CD4-positive, alpha-beta T cell (primary cell): ENCODE measurements at regions not wholly inside any gene's neighbourhood (a gene's known extent, or its start where the extent isn't known, plus 50 kb on each side); places are given as distances from the start of the nearest gene placed in this dataset.

Experiments used
- ATAC-seq: fragments of 200-7000 bp; cut with Tn5 transposase; one replicate; pipeline ENCODE4 v1.10.0; 2022; ENCODE audit warnings: mild to moderate bottlenecking; ENCODE audit not compliant: poor library complexity
- CTCF ChIA-PET: fragments of 350-600 bp; sonication (Branson Sonifier 250); formaldehyde crosslinking; loops from one replicate; lab custom pipeline; 2021; ENCODE audit warnings: antibody characterized with exemption, inconsistent platforms; lab: Charles Lee
- POLR2A ChIA-PET: fragments of 350-600 bp; sonication (Branson Sonifier 250); formaldehyde crosslinking; loops from one replicate; lab custom pipeline; 2021; ENCODE audit warnings: antibody characterized with exemption, inconsistent platforms; lab: Charles Lee
- DNase-seq, 14 experiments: peaks; one replicate each; pipeline ENCODE4 v3.0.0-alpha.2; 2013 to 2020; ENCODE audit warnings: mixed read lengths in 2 of 14
- H3K27ac ChIP-seq, 2 donors: one replicate each; pipeline versions ENCODE4 v1.5.1 to v1.7.0; 2013; ENCODE audit warnings: low read length in 2 of 2, low read depth in 1 of 2, mild to moderate bottlenecking in 1 of 2
- H3K27me3 ChIP-seq, 2 experiments: 1 replicate in 1 of 2; 2 replicates in 1 of 2; pipeline versions ENCODE4 v1.6.1 to v1.7.0; 2013; ENCODE audit warnings: low read length in 2 of 2, control low read depth in 1 of 2, mild to moderate bottlenecking in 1 of 2, moderate library complexity in 1 of 2; ENCODE audit not compliant: insufficient read depth in 2 of 2, control insufficient read depth in 1 of 2
- H3K36me3 ChIP-seq: one replicate; pipeline ENCODE4 v1.6.1; 2013; ENCODE audit warnings: low read length, control low read depth; ENCODE audit not compliant: insufficient read depth
- H3K4me1 ChIP-seq: one replicate; pipeline ENCODE4 v1.6.1; 2013; ENCODE audit warnings: low read length, control low read depth; ENCODE audit not compliant: insufficient read depth
- H3K4me3 ChIP-seq: one replicate; pipeline ENCODE4 v1.5.1; 2013; ENCODE audit warnings: mild to moderate bottlenecking, low read length, moderate library complexity
- H3K9me3 ChIP-seq, 2 experiments: 1 replicate in 1 of 2; 2 replicates in 1 of 2; pipeline versions ENCODE4 v1.6.1 to v1.7.0; 2013; ENCODE audit warnings: low read length in 2 of 2, mild to moderate bottlenecking in 2 of 2, control low read depth in 1 of 2, moderate library complexity in 1 of 2; ENCODE audit not compliant: control insufficient read depth in 1 of 2, insufficient read depth in 1 of 2
- H3K27ac Mint-ChIP-seq: one replicate; pipeline ENCODE4 v1.8.0; 2020; ENCODE audit warnings: mixed read lengths
- H3K27me3 Mint-ChIP-seq: one replicate; pipeline ENCODE4 v1.8.0; 2021; ENCODE audit warnings: mixed read lengths
- H3K36me3 Mint-ChIP-seq: one replicate; pipeline ENCODE4 v1.8.0; 2021; ENCODE audit warnings: low read depth, mixed read lengths
- H3K4me1 Mint-ChIP-seq: one replicate; pipeline ENCODE4 v1.8.0; 2021; ENCODE audit warnings: low read depth, mixed read lengths
- H3K4me3 Mint-ChIP-seq: one replicate; pipeline ENCODE4 v1.8.0; 2020; ENCODE audit warnings: mild to moderate bottlenecking, mixed read lengths
- H3K9me3 Mint-ChIP-seq: one replicate; pipeline ENCODE4 v1.8.0; 2020; ENCODE audit warnings: mixed read lengths
- CTCF ChIP-seq: fragments of 200-600 bp; IDR thresholded peaks from one replicate; pipeline ENCODE4 v1.8.0; 2022; ENCODE audit warnings: antibody characterized with exemption, mild to moderate bottlenecking
- intact Hi-C, 2 experiments: fragments of 100-400 bp; cut with DNase I in 1 of 2; cut with micrococcal nuclease in 1 of 2; formaldehyde crosslinking; loops; one replicate each; pipeline versions ENCODE4 v1.15.1 to v1.9.0; 2023 to 2025; cut with DNase I, micrococcal nuclease

GRCh38 chr1:218827486-218827885 lies 346.2 kb upstream of the LYPLAL1 start:
- DNase-seq (no peak), ATAC-seq (no peak)
- no peak overlapping the region for H3K27ac Mint-ChIP-seq
- H3K4me1 ChIP-seq, result no peaks in the 10 kb centered on the region
- no peak overlapping the region for H3K4me3 Mint-ChIP-seq
- no peak for TF ChIP-seq CTCF
- H3K9me3 ChIP-seq, result no peaks in the 10 kb centered on the region
- no peak overlapping the region for H3K27ac ChIP-seq
- intact Hi-C loops, result no loop called here
- no peaks in the 10 kb centered on the region for H3K36me3 ChIP-seq
- H3K9me3 Mint-ChIP-seq, result no peaks in the 10 kb centered on the region
- no peaks in the 10 kb centered on the region for H3K27me3 ChIP-seq
- no peak overlapping the region for H3K4me3 ChIP-seq
- H3K27me3 Mint-ChIP-seq, result no peaks in the 10 kb centered on the region
- no peaks in the 10 kb centered on the region for H3K36me3 Mint-ChIP-seq
- POLR2A ChIA-PET, result no interaction called here
- no peaks in the 10 kb centered on the region for H3K4me1 Mint-ChIP-seq
- CTCF ChIA-PET, result no interaction called here

- H3K4me3 ChIP-seq, result no peak overlapping the region
- Mint-ChIP-seq H3K27ac (no peak overlapping the region), H3K27me3 (no peaks in the 10 kb centered on the region), H3K4me3 (no peak overlapping the region), H3K36me3 (no peaks in the 10 kb centered on the region), H3K9me3 (no peaks in the 10 kb centered on the region), H3K4me1 (no peaks in the 10 kb centered on the region)
- H3K4me1 ChIP-seq, result no peaks in the 10 kb centered on the region
- no peak for TF ChIP-seq CTCF
- DNase-seq, result no peak
- ChIA-PET CTCF (no interaction called here), POLR2A (no interaction called here)
- no peak overlapping the region for H3K27ac ChIP-seq
- no peaks in the 10 kb centered on the region for H3K36me3 ChIP-seq
- no peaks in the 10 kb centered on the region for H3K9me3 ChIP-seq
- no peaks in the 10 kb centered on the region for H3K27me3 ChIP-seq
- intact Hi-C loops, result no loop called here
- ATAC-seq, result no peak
These were observed 345.5 kb upstream of the LYPLAL1 start for GRCh38 chr1:218828125-218828650.

GRCh38 chr1:218829097-218829496 lies 344.6 kb upstream of the LYPLAL1 start:
- no peak for ATAC-seq
- Mint-ChIP-seq H3K4me3 (no peak overlapping the region), H3K36me3 (no peaks in the 10 kb centered on the region), H3K9me3 (no peaks in the 10 kb centered on the region), H3K4me1 (no peaks in the 10 kb centered on the region), H3K27me3 (no peaks in the 10 kb centered on the region), H3K27ac (no peak overlapping the region)
- no peak for TF ChIP-seq CTCF
- ChIA-PET CTCF (no interaction called here), POLR2A (no interaction called here)
- H3K27ac ChIP-seq, result no peak overlapping the region
- no peaks in the 10 kb centered on the region for H3K9me3 ChIP-seq
- intact Hi-C loops, result no loop called here
- DNase-seq, result no peak
- no peaks in the 10 kb centered on the region for H3K27me3 ChIP-seq
- no peaks in the 10 kb centered on the region for H3K36me3 ChIP-seq
- H3K4me3 ChIP-seq, result no peak overlapping the region
- no peaks in the 10 kb centered on the region for H3K4me1 ChIP-seq
